ENCODE measurements at regions not wholly inside any gene's neighbourhood (a gene's known extent, or its start where the extent isn't known, plus 50 kb on each side); places are given as distances from the start of the nearest gene placed in this dataset.

GRCh38 chr18:71807586-71807985 is 736.6 kb downstream of the CBLN2 start:
- Histone ChIP-seq H3K9ac (ENCODE audit: low read depth, low read length) (no peak overlapping the region), H3K4me1 (ENCODE audit: control insufficient read depth, insufficient read depth, low read length) (no peaks in the 10 kb centered on the region), H3K36me3 (ENCODE audit: control insufficient read depth, insufficient read depth, low read length) (no peaks in the 10 kb centered on the region), H3K27me3 (ENCODE audit: control insufficient read depth, insufficient read depth, low read length) (no peaks in the 10 kb centered on the region), H3K9me3 (ENCODE audit: control insufficient read depth, insufficient read depth, low read length) (no peaks in the 10 kb centered on the region), H3K4me3 (ENCODE audit: low read depth, low read length) (no peak overlapping the region)

- H3K27me3 ChIP-seq (ENCODE audit: control insufficient read depth, insufficient read depth, low read length), result no peaks in the 10 kb centered on the region
These were observed 745.0 kb downstream of the CBLN2 start for GRCh38 chr18:71798986-71799673.

GRCh38 chr18:71797554-71797953 is 746.6 kb downstream of the CBLN2 start:
- Histone ChIP-seq H3K4me3 (ENCODE audit: low read depth, low read length) (no peak overlapping the region), H3K4me1 (ENCODE audit: control insufficient read depth, insufficient read depth, low read length) (no peaks in the 10 kb centered on the region)

More at GRCh38 chr18:71798986-71799673, 745.0 kb downstream of the CBLN2 start:
- Histone ChIP-seq H3K4me3 (ENCODE audit: low read depth, low read length) (no peak overlapping the region), H3K9ac (ENCODE audit: low read depth, low read length) (no peak overlapping the region), H3K4me1 (ENCODE audit: control insufficient read depth, insufficient read depth, low read length) (no peaks in the 10 kb centered on the region), H3K9me3 (ENCODE audit: control insufficient read depth, insufficient read depth, low read length) (no peaks in the 10 kb centered on the region), H3K36me3 (ENCODE audit: control insufficient read depth, insufficient read depth, low read length) (no peaks in the 10 kb centered on the region)

GRCh38 chr18:71784777-71785176 is 759.4 kb downstream of the CBLN2 start:
- H3K9ac ChIP-seq (ENCODE audit: low read depth, low read length), result no peak overlapping the region
- no peaks in the 10 kb centered on the region for H3K36me3 ChIP-seq (ENCODE audit: control insufficient read depth, insufficient read depth, low read length)
- no peaks in the 10 kb centered on the region for H3K27me3 ChIP-seq (ENCODE audit: control insufficient read depth, insufficient read depth, low read length)
- no peak overlapping the region for H3K4me3 ChIP-seq (ENCODE audit: low read depth, low read length)
- no peaks in the 10 kb centered on the region for H3K4me1 ChIP-seq (ENCODE audit: control insufficient read depth, insufficient read depth, low read length)
- H3K9me3 ChIP-seq (ENCODE audit: control insufficient read depth, insufficient read depth, low read length), result no peaks in the 10 kb centered on the region

More at GRCh38 chr18:71797554-71797953, 746.6 kb downstream of the CBLN2 start:
- Histone ChIP-seq H3K36me3 (ENCODE audit: control insufficient read depth, insufficient read depth, low read length) (no peaks in the 10 kb centered on the region), H3K9ac (ENCODE audit: low read depth, low read length) (no peak overlapping the region), H3K27me3 (ENCODE audit: control insufficient read depth, insufficient read depth, low read length) (no peaks in the 10 kb centered on the region), H3K9me3 (ENCODE audit: control insufficient read depth, insufficient read depth, low read length) (no peaks in the 10 kb centered on the region)

GRCh38 chr18:71760541-71760940 is 783.6 kb downstream of the CBLN2 start:
- Histone ChIP-seq H3K9ac (ENCODE audit: low read depth, low read length) (no peak overlapping the region), H3K4me3 (ENCODE audit: low read depth, low read length) (no peak overlapping the region), H3K9me3 (ENCODE audit: control insufficient read depth, insufficient read depth, low read length) (no peaks in the 10 kb centered on the region), H3K4me1 (ENCODE audit: control insufficient read depth, insufficient read depth, low read length) (no peaks in the 10 kb centered on the region), H3K27me3 (ENCODE audit: control insufficient read depth, insufficient read depth, low read length) (no peaks in the 10 kb centered on the region), H3K36me3 (ENCODE audit: control insufficient read depth, insufficient read depth, low read length) (no peaks in the 10 kb centered on the region)

- H3K9ac ChIP-seq (ENCODE audit: low read depth, low read length), result no peak overlapping the region
- no peaks in the 10 kb centered on the region for H3K27me3 ChIP-seq (ENCODE audit: control insufficient read depth, insufficient read depth, low read length)
- no peak overlapping the region for H3K4me3 ChIP-seq (ENCODE audit: low read depth, low read length)
- no peaks in the 10 kb centered on the region for H3K9me3 ChIP-seq (ENCODE audit: control insufficient read depth, insufficient read depth, low read length)
- H3K4me1 ChIP-seq (ENCODE audit: control insufficient read depth, insufficient read depth, low read length), result no peaks in the 10 kb centered on the region
- no peaks in the 10 kb centered on the region for H3K36me3 ChIP-seq (ENCODE audit: control insufficient read depth, insufficient read depth, low read length)
These were observed 789.9 kb downstream of the CBLN2 start for GRCh38 chr18:71754246-71754645.

- Histone ChIP-seq H3K36me3 (ENCODE audit: control insufficient read depth, insufficient read depth, low read length) (no peaks in the 10 kb centered on the region), H3K27me3 (ENCODE audit: control insufficient read depth, insufficient read depth, low read length) (no peaks in the 10 kb centered on the region), H3K9me3 (ENCODE audit: control insufficient read depth, insufficient read depth, low read length) (no peaks in the 10 kb centered on the region), H3K4me1 (ENCODE audit: control insufficient read depth, insufficient read depth, low read length) (no peaks in the 10 kb centered on the region), H3K4me3 (ENCODE audit: low read depth, low read length) (no peak overlapping the region), H3K9ac (ENCODE audit: low read depth, low read length) (no peak overlapping the region)
These were observed 800.5 kb downstream of the CBLN2 start for GRCh38 chr18:71743634-71744033.

GRCh38 chr18:71729611-71730010 is 814.5 kb downstream of the CBLN2 start:
- Histone ChIP-seq H3K9ac (ENCODE audit: low read depth, low read length) (no peak overlapping the region), H3K4me3 (ENCODE audit: low read depth, low read length) (no peak overlapping the region), H3K27me3 (ENCODE audit: control insufficient read depth, insufficient read depth, low read length) (no peaks in the 10 kb centered on the region), H3K9me3 (ENCODE audit: control insufficient read depth, insufficient read depth, low read length) (no peaks in the 10 kb centered on the region), H3K36me3 (ENCODE audit: control insufficient read depth, insufficient read depth, low read length) (no peaks in the 10 kb centered on the region), H3K4me1 (ENCODE audit: control insufficient read depth, insufficient read depth, low read length) (no peaks in the 10 kb centered on the region)

- H3K4me3 ChIP-seq (ENCODE audit: low read depth, low read length), result no peak overlapping the region
- no peaks in the 10 kb centered on the region for H3K4me1 ChIP-seq (ENCODE audit: control insufficient read depth, insufficient read depth, low read length)
- H3K9me3 ChIP-seq (ENCODE audit: control insufficient read depth, insufficient read depth, low read length), result no peaks in the 10 kb centered on the region
- no peaks in the 10 kb centered on the region for H3K27me3 ChIP-seq (ENCODE audit: control insufficient read depth, insufficient read depth, low read length)
- H3K36me3 ChIP-seq (ENCODE audit: control insufficient read depth, insufficient read depth, low read length), result no peaks in the 10 kb centered on the region
- H3K9ac ChIP-seq (ENCODE audit: low read depth, low read length), result no peak overlapping the region
These were observed 816.2 kb downstream of the CBLN2 start for GRCh38 chr18:71727909-71728308.

- Histone ChIP-seq H3K27me3 (ENCODE audit: control insufficient read depth, insufficient read depth, low read length) (no peaks in the 10 kb centered on the region), H3K36me3 (ENCODE audit: control insufficient read depth, insufficient read depth, low read length) (no peaks in the 10 kb centered on the region), H3K9me3 (ENCODE audit: control insufficient read depth, insufficient read depth, low read length) (no peaks in the 10 kb centered on the region), H3K4me1 (ENCODE audit: control insufficient read depth, insufficient read depth, low read length) (no peaks in the 10 kb centered on the region), H3K9ac (ENCODE audit: low read depth, low read length) (no peak overlapping the region), H3K4me3 (ENCODE audit: low read depth, low read length) (no peak overlapping the region)
These were observed 818.9 kb downstream of the CBLN2 start for GRCh38 chr18:71725256-71725655.

- H3K27me3 ChIP-seq (ENCODE audit: control insufficient read depth, insufficient read depth, low read length), result no peaks in the 10 kb centered on the region
- H3K4me1 ChIP-seq (ENCODE audit: control insufficient read depth, insufficient read depth, low read length), result no peaks in the 10 kb centered on the region
- H3K9ac ChIP-seq (ENCODE audit: low read depth, low read length), result no peak overlapping the region
- H3K9me3 ChIP-seq (ENCODE audit: control insufficient read depth, insufficient read depth, low read length), result no peaks in the 10 kb centered on the region
- no peaks in the 10 kb centered on the region for H3K36me3 ChIP-seq (ENCODE audit: control insufficient read depth, insufficient read depth, low read length)
- H3K4me3 ChIP-seq (ENCODE audit: low read depth, low read length), result no peak overlapping the region
These were observed 836.1 kb downstream of the CBLN2 start for GRCh38 chr18:71707985-71708500.

- Histone ChIP-seq H3K4me3 (ENCODE audit: low read depth, low read length) (no peak overlapping the region), H3K9ac (ENCODE audit: low read depth, low read length) (no peak overlapping the region), H3K36me3 (ENCODE audit: control insufficient read depth, insufficient read depth, low read length) (no peaks in the 10 kb centered on the region)
These were observed 836.7 kb downstream of the CBLN2 start for GRCh38 chr18:71707400-71707799.

More at GRCh38 chr18:71707400-71707799, 836.7 kb downstream of the CBLN2 start:
- no peaks in the 10 kb centered on the region for H3K9me3 ChIP-seq (ENCODE audit: control insufficient read depth, insufficient read depth, low read length)
- no peaks in the 10 kb centered on the region for H3K4me1 ChIP-seq (ENCODE audit: control insufficient read depth, insufficient read depth, low read length)
- no peaks in the 10 kb centered on the region for H3K27me3 ChIP-seq (ENCODE audit: control insufficient read depth, insufficient read depth, low read length)
